ENCODE measurements at regions not wholly inside any gene's neighbourhood (a gene's known extent, or its start where the extent isn't known, plus 50 kb on each side); places are given as distances from the start of the nearest gene placed in this dataset.
"Not testable (repeated sequence)": the region's sequence is repeated elsewhere in the genome, so short reads cannot be mapped to it uniquely, and the experiment has no call there.

GRCh38 chr6:4655196-4656025, 120.8 kb upstream of the CDYL start:
- DNase-seq = no peak

GRCh38 chr6:4653141-4653540, 123.1 kb upstream of the CDYL start:
- DNase-seq = no peak

GRCh38 chr6:4651831-4652467, 124.3 kb upstream of the CDYL start:
- no peak for DNase-seq

GRCh38 chr6:4649728-4650127, 126.5 kb upstream of the CDYL start:
- DNase-seq = no peak

GRCh38 chr6:4647414-4648365, 128.5 kb upstream of the CDYL start:
- no peak for DNase-seq

GRCh38 chr6:4645713-4646360, 130.4 kb upstream of the CDYL start:
- no peak for DNase-seq

- no peak for DNase-seq
Measured at GRCh38 chr6:4644996-4645395, 131.2 kb upstream of the CDYL start.

- no peak for DNase-seq
Measured at GRCh38 chr6:4641461-4641860, 134.7 kb upstream of the CDYL start.

GRCh38 chr6:4640139-4640538, 136.1 kb upstream of the CDYL start:
- DNase-seq = no peak

- DNase-seq = no peak
Measured at GRCh38 chr6:4638641-4639040, 137.6 kb upstream of the CDYL start.

- no peak for DNase-seq
Measured at GRCh38 chr6:4637691-4638433, 138.3 kb upstream of the CDYL start.

GRCh38 chr6:4636881-4637224, 139.4 kb upstream of the CDYL start:
- no peak for DNase-seq

- no peak for DNase-seq
Measured at GRCh38 chr6:4636191-4636880, 139.9 kb upstream of the CDYL start.

- no peak for DNase-seq
Measured at GRCh38 chr6:4635666-4636065, 140.5 kb upstream of the CDYL start.

GRCh38 chr6:4632421-4632820, 143.8 kb upstream of the CDYL start:
- DNase-seq = no peak

GRCh38 chr6:4629789-4630188, 146.4 kb upstream of the CDYL start:
- DNase-seq = not testable (repeated sequence)

GRCh38 chr6:4625557-4625956, 150.6 kb upstream of the CDYL start:
- no peak for DNase-seq

GRCh38 chr6:4624726-4625125, 151.5 kb upstream of the CDYL start:
- DNase-seq = no peak

- DNase-seq = no peak
Measured at GRCh38 chr6:4620284-4621151, 155.7 kb upstream of the CDYL start.

- DNase-seq = no peak
Measured at GRCh38 chr6:4616311-4616710, 159.9 kb upstream of the CDYL start.

- DNase-seq = no peak
Measured at GRCh38 chr6:4615891-4616290, 160.3 kb upstream of the CDYL start.
